ENCODE measurements at regions not wholly inside any gene's neighbourhood (a gene's known extent, or its start where the extent isn't known, plus 50 kb on each side); places are given as distances from the start of the nearest gene placed in this dataset.

- TF ChIP-seq POLR2A (IDR thresholded peaks at IDR 0.05) (no peak), CTCF (IDR thresholded peaks at IDR 0.05) (no peak)
Measured at GRCh38 chr2:144180131-144180530, 339.8 kb downstream of the ZEB2 start.
